ENCODE measurements at regions not wholly inside any gene's neighbourhood (a gene's known extent, or its start where the extent isn't known, plus 50 kb on each side); places are given as distances from the start of the nearest gene placed in this dataset.

GRCh38 chr12:30818562-30818961 lies 63.8 kb upstream of the CAPRIN2 start:
- Mint-ChIP-seq H3K27ac (ENCODE audit: unreplicated experiment) (no peak overlapping the region), H3K27me3 (ENCODE audit: unreplicated experiment) (peaks cover 11% of the 10 kb centered on the region), H3K36me3 (ENCODE audit: unreplicated experiment) (no peaks in the 10 kb centered on the region), H3K9me3 (ENCODE audit: unreplicated experiment) (no peaks in the 10 kb centered on the region), H3K4me3 (ENCODE audit: unreplicated experiment) (no peak overlapping the region), H3K4me1 (ENCODE audit: low read depth, unreplicated experiment) (no peaks in the 10 kb centered on the region)
- DNase-seq: no peak
- TF ChIP-seq, protein P1, sequence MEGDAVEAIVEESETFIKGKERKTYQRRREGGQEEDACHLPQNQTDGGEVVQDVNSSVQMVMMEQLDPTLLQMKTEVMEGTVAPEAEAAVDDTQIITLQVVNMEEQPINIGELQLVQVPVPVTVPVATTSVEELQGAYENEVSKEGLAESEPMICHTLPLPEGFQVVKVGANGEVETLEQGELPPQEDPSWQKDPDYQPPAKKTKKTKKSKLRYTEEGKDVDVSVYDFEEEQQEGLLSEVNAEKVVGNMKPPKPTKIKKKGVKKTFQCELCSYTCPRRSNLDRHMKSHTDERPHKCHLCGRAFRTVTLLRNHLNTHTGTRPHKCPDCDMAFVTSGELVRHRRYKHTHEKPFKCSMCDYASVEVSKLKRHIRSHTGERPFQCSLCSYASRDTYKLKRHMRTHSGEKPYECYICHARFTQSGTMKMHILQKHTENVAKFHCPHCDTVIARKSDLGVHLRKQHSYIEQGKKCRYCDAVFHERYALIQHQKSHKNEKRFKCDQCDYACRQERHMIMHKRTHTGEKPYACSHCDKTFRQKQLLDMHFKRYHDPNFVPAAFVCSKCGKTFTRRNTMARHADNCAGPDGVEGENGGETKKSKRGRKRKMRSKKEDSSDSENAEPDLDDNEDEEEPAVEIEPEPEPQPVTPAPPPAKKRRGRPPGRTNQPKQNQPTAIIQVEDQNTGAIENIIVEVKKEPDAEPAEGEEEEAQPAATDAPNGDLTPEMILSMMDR (IDR thresholded peaks at IDR 0.05; ENCODE audit: partially characterized antibody, unreplicated experiment): no peak

DNA sequence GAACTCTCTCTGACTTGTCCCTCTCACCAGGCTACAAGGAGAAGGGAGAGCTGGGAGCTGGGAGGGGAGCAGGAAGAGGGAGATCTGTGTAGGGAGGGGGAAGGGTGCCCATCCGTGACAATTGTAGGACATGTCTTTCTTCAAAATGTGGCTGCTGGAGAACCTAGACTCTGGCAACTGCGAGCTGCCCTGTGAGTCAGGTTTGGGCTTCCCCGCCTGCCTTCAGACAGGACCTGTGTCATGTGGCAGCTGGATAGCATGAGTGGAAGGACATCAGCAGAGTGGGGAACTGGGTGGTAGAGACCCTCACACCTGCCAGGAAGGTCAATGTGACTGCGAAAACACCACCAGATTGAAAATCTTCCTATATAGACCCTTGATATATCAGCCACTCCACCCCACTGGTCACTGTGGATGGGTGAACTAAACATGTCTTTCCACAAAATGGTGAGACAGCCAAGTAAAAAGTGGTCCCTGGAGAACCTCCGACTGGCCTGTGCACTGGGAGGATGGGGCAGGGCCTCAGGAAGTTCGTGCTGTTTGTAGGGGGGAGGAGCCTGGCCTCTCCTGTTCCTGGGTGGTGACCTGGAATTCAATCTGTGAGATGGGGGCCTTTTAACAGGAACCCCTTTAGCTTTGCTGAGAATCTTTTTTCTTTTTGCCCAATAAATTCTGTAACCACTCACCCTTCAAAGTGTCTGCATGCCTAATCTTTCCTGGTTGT lies 62.2 kb upstream of the CAPRIN2 start:
- H3K27me3 Mint-ChIP-seq (ENCODE audit: unreplicated experiment): peaks cover 8% of the 10 kb centered on the region
- TF ChIP-seq, protein P1 (IDR thresholded peaks at IDR 0.05; ENCODE audit: partially characterized antibody, unreplicated experiment): no peak
- DNase-seq: no peak
- H3K27ac Mint-ChIP-seq (ENCODE audit: unreplicated experiment): no peak overlapping the region
- H3K36me3 Mint-ChIP-seq (ENCODE audit: unreplicated experiment): no peaks in the 10 kb centered on the region
- no peaks in the 10 kb centered on the region for H3K9me3 Mint-ChIP-seq (ENCODE audit: unreplicated experiment)
- H3K4me1 Mint-ChIP-seq (ENCODE audit: low read depth, unreplicated experiment): no peaks in the 10 kb centered on the region
- H3K4me3 Mint-ChIP-seq (ENCODE audit: unreplicated experiment): no peak overlapping the region

DNA sequence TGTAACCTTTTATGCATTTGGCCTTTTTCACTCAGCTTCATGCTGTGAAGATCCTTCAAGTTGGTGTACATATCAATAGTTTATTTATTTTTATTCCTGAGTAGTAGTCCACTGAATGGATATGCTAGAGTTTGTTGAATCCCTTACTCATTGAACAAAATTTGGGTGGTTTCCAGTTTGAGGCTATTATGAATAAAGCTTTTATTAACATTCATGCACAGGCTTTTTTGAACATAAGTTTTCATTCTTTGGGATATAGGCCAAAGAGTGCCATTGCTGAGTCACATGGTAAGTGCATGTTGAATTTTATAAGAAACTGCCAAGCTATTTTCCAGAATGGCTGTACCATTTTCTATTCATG lies 59.5 kb upstream of the CAPRIN2 start:
- H3K36me3 Mint-ChIP-seq (ENCODE audit: unreplicated experiment): no peaks in the 10 kb centered on the region
- H3K4me1 Mint-ChIP-seq (ENCODE audit: low read depth, unreplicated experiment): no peaks in the 10 kb centered on the region
- DNase-seq: no peak
- no peak overlapping the region for H3K4me3 Mint-ChIP-seq (ENCODE audit: unreplicated experiment)
- peaks cover 6% of the 10 kb centered on the region for H3K27me3 Mint-ChIP-seq (ENCODE audit: unreplicated experiment)
- TF ChIP-seq, protein P1 (IDR thresholded peaks at IDR 0.05; ENCODE audit: partially characterized antibody, unreplicated experiment): no peak
- H3K27ac Mint-ChIP-seq (ENCODE audit: unreplicated experiment): no peak overlapping the region
- H3K9me3 Mint-ChIP-seq (ENCODE audit: unreplicated experiment): no peaks in the 10 kb centered on the region

DNA sequence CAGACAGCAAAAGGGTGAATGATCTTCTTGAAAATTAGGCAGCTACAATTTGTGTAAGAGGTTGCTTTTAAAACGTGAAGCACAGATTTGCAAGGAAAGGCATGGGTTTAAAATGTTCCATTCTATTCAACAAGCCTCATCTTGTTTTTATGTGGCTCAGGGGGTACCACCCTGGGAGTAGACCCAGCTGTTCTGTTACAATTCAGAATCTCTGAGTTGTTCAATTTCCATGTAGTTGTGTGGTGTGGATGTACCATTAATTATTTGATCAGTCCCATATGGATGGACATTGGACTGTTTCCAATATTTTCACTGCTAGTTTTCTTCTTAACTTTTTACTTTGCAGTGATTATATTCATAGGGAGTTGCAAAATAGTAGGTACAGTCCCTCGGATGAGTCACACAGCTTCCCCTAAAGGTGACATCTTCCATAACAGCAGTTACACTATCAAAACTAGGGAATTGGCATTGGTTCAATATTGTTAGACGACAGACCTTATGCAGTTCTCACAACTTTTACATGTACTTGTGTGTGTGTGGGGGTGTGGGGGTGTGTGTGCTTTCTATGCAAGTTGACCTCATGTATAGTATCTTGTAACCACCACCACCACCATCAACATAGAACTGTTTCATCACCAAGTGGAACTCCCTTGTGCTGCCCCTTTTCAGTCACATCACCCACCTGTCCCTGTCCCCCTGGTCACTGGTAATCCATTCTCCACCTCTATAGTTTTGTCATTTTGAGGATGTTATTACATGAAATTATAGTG lies 59.0 kb upstream of the CAPRIN2 start:
- TF ChIP-seq, protein P1 (IDR thresholded peaks at IDR 0.05; ENCODE audit: partially characterized antibody, unreplicated experiment): no peak
- H3K4me1 Mint-ChIP-seq (ENCODE audit: low read depth, unreplicated experiment): no peaks in the 10 kb centered on the region
- no peaks in the 10 kb centered on the region for H3K9me3 Mint-ChIP-seq (ENCODE audit: unreplicated experiment)
- H3K27me3 Mint-ChIP-seq (ENCODE audit: unreplicated experiment): peaks cover 4% of the 10 kb centered on the region
- no peak overlapping the region for H3K27ac Mint-ChIP-seq (ENCODE audit: unreplicated experiment)
- H3K4me3 Mint-ChIP-seq (ENCODE audit: unreplicated experiment): no peak overlapping the region
- DNase-seq: no peak
- no peaks in the 10 kb centered on the region for H3K36me3 Mint-ChIP-seq (ENCODE audit: unreplicated experiment)

DNA sequence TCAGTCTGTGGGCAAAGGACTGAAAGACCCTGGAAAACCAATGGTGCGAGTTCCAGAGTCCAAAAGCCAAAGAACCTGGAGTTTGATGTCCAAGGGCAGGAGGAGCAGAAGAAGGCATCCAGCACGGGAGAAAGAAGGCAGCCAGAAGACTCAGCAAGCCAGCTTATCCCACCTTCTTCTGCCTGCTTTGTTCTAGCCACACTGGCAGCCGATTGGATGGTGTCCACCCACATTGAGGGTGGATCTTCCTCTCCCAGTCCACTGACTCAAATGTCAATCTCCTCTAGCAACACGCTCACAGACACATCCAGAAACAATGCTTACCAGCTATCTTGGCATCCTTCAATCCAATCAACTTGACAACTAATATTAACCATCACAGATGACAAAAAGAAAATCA lies 57.2 kb upstream of the CAPRIN2 start:
- Mint-ChIP-seq H3K4me1 (ENCODE audit: low read depth, unreplicated experiment) (no peaks in the 10 kb centered on the region), H3K9me3 (ENCODE audit: unreplicated experiment) (no peaks in the 10 kb centered on the region), H3K27me3 (ENCODE audit: unreplicated experiment) (peaks cover 3% of the 10 kb centered on the region), H3K27ac (ENCODE audit: unreplicated experiment) (no peak overlapping the region), H3K4me3 (ENCODE audit: unreplicated experiment) (no peak overlapping the region), H3K36me3 (ENCODE audit: unreplicated experiment) (no peaks in the 10 kb centered on the region)
- DNase-seq: no peak
- TF ChIP-seq, protein P1 (IDR thresholded peaks at IDR 0.05; ENCODE audit: partially characterized antibody, unreplicated experiment): no peak
